GM12878 (cell line): ENCODE measurements at regions not wholly inside any gene's neighbourhood (a gene's known extent, or its start where the extent isn't known, plus 50 kb on each side); places are given as distances from the start of the nearest gene placed in this dataset.

Experiments
- ATAC-seq: fragments of 200-7000 bp; cut with Tn5 transposase; 3 replicates; pipeline ENCODE4 v1.9.1; 2020; ENCODE audit warnings: mild to moderate bottlenecking, moderate library complexity
- BruUV-seq: library from RNA; stranded (reverse); fragments of 400-500 nt; replicated peaks from 2 replicates; lab custom pipeline; 2021; lab: Mats Ljungman, UMichigan
- CTCF ChIA-PET: fragments of 300-600 bp; sonication (Branson Sonifier 250); formaldehyde crosslinking; extraction: SDS; loops from one replicate; lab custom pipeline; 2021; ENCODE audit warnings: inconsistent platforms; lab: Yijun Ruan, JAX
- POLR2A ChIA-PET: fragments of 350-600 bp; formaldehyde crosslinking; extraction: SDS; loops from one replicate; lab custom pipeline; 2021; ENCODE audit warnings: inconsistent platforms; lab: Charles Lee
- RAD21 ChIA-PET: fragments of 300-600 bp; sonication (Branson Sonifier 250); formaldehyde crosslinking; loops from one replicate; lab custom pipeline; 2023; ENCODE audit warnings: antibody characterized with exemption; ENCODE audit not compliant: unreplicated experiment; lab: Charles Lee
- SMC1A ChIA-PET: fragments of 300-600 bp; sonication (Branson Sonifier 250); formaldehyde crosslinking; loops from one replicate; lab custom pipeline; 2023; ENCODE audit not compliant: unreplicated experiment, uncharacterized antibody; lab: Charles Lee
- DNase-seq: peaks from one replicate; pipeline ENCODE4 v3.0.0-alpha.2; 2011; ENCODE audit warnings: low read depth, low spot score
- FAIRE-seq: peaks from 3 replicates; lab custom pipeline; 2011; peaks lifted over from hg19 to GRCh38; lab: Jason Lieb, UNC
- H2AFZ ChIP-seq: 2 replicates; pipeline ENCODE4 v1.6.0; 2011; ENCODE audit warnings: low read depth, low read length, control low read depth; ENCODE audit not compliant: control insufficient read depth
- H3K27ac ChIP-seq: 2 replicates; pipeline ENCODE4 v1.5.1; 2011; ENCODE audit warnings: control low read depth; ENCODE audit not compliant: control insufficient read depth, insufficient read depth
- H3K27me3 ChIP-seq, 2 experiments: replicated peaks in 1 of 2; 2 replicates each; pipeline versions ENCODE4 v1.6.0 to v1.6.1; 2011; ENCODE audit warnings: low read length in 1 of 2; ENCODE audit not compliant: control insufficient read depth in 2 of 2, insufficient read depth in 2 of 2
- H3K36me3 ChIP-seq, 2 experiments: 2 replicates each; pipeline ENCODE4 v1.5.1; 2011; ENCODE audit warnings: low read length in 1 of 2; ENCODE audit not compliant: control insufficient read depth in 2 of 2, insufficient read depth in 2 of 2
- H3K4me1 ChIP-seq: 2 replicates; pipeline ENCODE4 v1.6.1; 2011; ENCODE audit warnings: mild to moderate bottlenecking, low read length, moderate library complexity, mixed read lengths; ENCODE audit not compliant: control insufficient read depth, insufficient read depth
- H3K4me2 ChIP-seq: 2 replicates; pipeline ENCODE4 v1.6.0; 2011; ENCODE audit warnings: control low read depth; ENCODE audit not compliant: control insufficient read depth, insufficient read depth
- H3K4me3 ChIP-seq: fragments of 200-600 bp; sonication (generic); 2 replicates; pipeline ENCODE4 v1.5.1; 2016
- H3K79me2 ChIP-seq: 2 replicates; pipeline ENCODE4 v1.6.0; 2011; ENCODE audit warnings: low read length; ENCODE audit not compliant: control insufficient read depth, insufficient read depth
- H3K9ac ChIP-seq: 2 replicates; pipeline ENCODE4 v1.8.0; 2011; ENCODE audit warnings: low read length, control low read depth, mixed read lengths; ENCODE audit not compliant: control insufficient read depth, insufficient read depth
- H3K9me3 ChIP-seq: replicated peaks from 3 replicates; pipeline ENCODE4 v1.5.1; 2011; ENCODE audit warnings: mild to moderate bottlenecking, low read length; ENCODE audit not compliant: control insufficient read depth, insufficient read depth
- H4K20me1 ChIP-seq: 2 replicates; pipeline ENCODE4 v1.6.0; 2011; ENCODE audit not compliant: control insufficient read depth, insufficient read depth
- ASH2L ChIP-seq: fragments of 300-600, 200-600 bp; sonication (generic); IDR thresholded peaks from 2 replicates; pipeline ENCODE4 v1.6.1; 2017; ENCODE audit warnings: low read depth, mild to moderate bottlenecking, borderline replicate concordance
- ATF7 ChIP-seq: fragments of 450-650 bp; IDR thresholded peaks from 2 replicates; pipeline ENCODE4 v1.6.1; 2016; ENCODE audit warnings: low read depth, mild to moderate bottlenecking
- CBFB ChIP-seq: IDR thresholded peaks from 2 replicates; pipeline ENCODE4 v1.6.1; 2016; ENCODE audit warnings: antibody characterized with exemption, low read depth
- CHD2 ChIP-seq: IDR thresholded peaks from 2 replicates; pipeline ENCODE4 v1.6.1; 2011; ENCODE audit warnings: low read depth, low read length, improper control_type of control experiment, borderline replicate concordance
- HDAC6 ChIP-seq: fragments of 200-600 bp; sonication (generic); IDR thresholded peaks from one replicate; pipeline ENCODE4 v1.8.0; 2017; ENCODE audit warnings: antibody characterized with exemption; ENCODE audit not compliant: unreplicated experiment
- IKZF1 ChIP-seq: fragments of 450-650 bp; conservative IDR thresholded peaks from 2 replicates; pipeline ENCODE4 v1.6.1; 2017; ENCODE audit warnings: antibody characterized with exemption, mild to moderate bottlenecking
- KAT2A ChIP-seq: conservative IDR thresholded peaks from 2 replicates; pipeline ENCODE4 v1.6.1; 2011; ENCODE audit warnings: low read depth, low read length; ENCODE audit not compliant: control insufficient read depth
- KLF5 ChIP-seq: fragments of 450-650 bp; IDR thresholded peaks from 2 replicates; pipeline ENCODE4 v1.6.1; 2014; ENCODE audit warnings: mild to moderate bottlenecking; ENCODE audit not compliant: partially characterized antibody
- NFYA ChIP-seq: IDR thresholded peaks from 2 replicates; pipeline ENCODE4 v1.6.1; 2011; ENCODE audit warnings: low read depth, mild to moderate bottlenecking, low read length, improper control_type of control experiment, borderline replicate concordance
- NR2C1 ChIP-seq: fragments of 450-650 bp; IDR thresholded peaks from 2 replicates; pipeline ENCODE4 v1.6.1; 2017; ENCODE audit warnings: antibody characterized with exemption, mild to moderate bottlenecking, moderate library complexity
- RB1 ChIP-seq: fragments of 450-650 bp; formaldehyde crosslinking; IDR thresholded peaks from 2 replicates; pipeline ENCODE4 v1.6.1; 2017; ENCODE audit warnings: mild to moderate bottlenecking, borderline replicate concordance
- RCOR1 ChIP-seq: conservative IDR thresholded peaks from 2 replicates; pipeline ENCODE4 v1.6.1; 2012; ENCODE audit warnings: low read depth, low read length, improper control_type of control experiment
- SPI1 ChIP-seq: IDR thresholded peaks from 2 replicates; pipeline ENCODE4 v1.6.1; 2011; ENCODE audit warnings: low read depth, mild to moderate bottlenecking, low read length, moderate library complexity, borderline replicate concordance; ENCODE audit not compliant: insufficient read depth
- WGBS: methylation state at CpG from one replicate; pipeline ENCODE4 v1.1.6; 2016; ENCODE audit warnings: low lambda C conversion rate; ENCODE audit not compliant: insufficient replicate concordance, insufficient coverage; ENCODE audit errors: missing lambda C conversion rate; 5-methylcytosine and 5-hydroxymethylcytosine counted together
- in situ Hi-C: fragments of 300-500 bp; cut with MboI; formaldehyde crosslinking; loops from 9 replicates; pipeline ENCODE4 v1.14.3; 2018; ENCODE audit warnings: mixed read lengths
- intact Hi-C: fragments of 100-400 bp; cut with micrococcal nuclease; formaldehyde crosslinking; loops from one replicate; pipeline ENCODE4 v1.14.2; 2022; ENCODE audit not compliant: unreplicated experiment
- TF ChIP-seq, protein P1 (sequence below): fragments of 450-650 bp; IDR thresholded peaks from 2 replicates; pipeline ENCODE4 v1.6.1; 2017; ENCODE audit warnings: antibody characterized with exemption, mild to moderate bottlenecking, moderate library complexity
- TF ChIP-seq, protein P2 (sequence below): fragments of 150-350 bp; IDR thresholded peaks from 2 replicates; pipeline ENCODE4 v1.6.1; 2016; ENCODE audit warnings: low read depth, low read length

DNA sequence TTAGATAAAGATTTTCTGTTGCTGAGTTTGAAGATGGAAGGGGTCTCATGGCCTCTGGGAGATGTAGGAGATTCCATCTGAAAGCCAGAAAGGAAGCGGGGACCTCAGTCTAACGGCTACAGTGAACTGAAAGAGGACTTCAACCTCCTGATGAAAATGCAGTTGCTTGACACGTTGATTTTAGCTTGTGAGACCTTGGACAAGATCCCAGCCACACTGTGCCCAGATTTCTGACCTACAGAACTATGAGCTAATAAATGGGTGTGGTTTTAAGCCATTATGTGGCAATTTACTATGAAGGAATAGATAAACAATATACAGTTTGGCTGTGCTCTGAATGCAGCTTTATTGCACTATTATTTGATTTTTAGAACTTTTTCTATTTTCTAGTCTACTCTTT lies 342.3 kb upstream of the SEMA3D start:
- DNase-seq (no peak), FAIRE-seq (no peak), ATAC-seq (no peak)
- H3K4me2 ChIP-seq: no peak overlapping the region
- H3K27ac ChIP-seq: no peak overlapping the region
- intact Hi-C loops (no loop called here), in situ Hi-C loops (no loop called here)
- no peaks in the 10 kb centered on the region for H3K27me3 ChIP-seq
- no peak for TF ChIP-seq ASH2L
- TF ChIP-seq KAT2A: no peak
- no peak for TF ChIP-seq RCOR1
- TF ChIP-seq CHD2: no peak
- no peak for TF ChIP-seq HDAC6
- TF ChIP-seq IKZF1: no peak
- no peak for TF ChIP-seq NR2C1
- TF ChIP-seq, protein P1, sequence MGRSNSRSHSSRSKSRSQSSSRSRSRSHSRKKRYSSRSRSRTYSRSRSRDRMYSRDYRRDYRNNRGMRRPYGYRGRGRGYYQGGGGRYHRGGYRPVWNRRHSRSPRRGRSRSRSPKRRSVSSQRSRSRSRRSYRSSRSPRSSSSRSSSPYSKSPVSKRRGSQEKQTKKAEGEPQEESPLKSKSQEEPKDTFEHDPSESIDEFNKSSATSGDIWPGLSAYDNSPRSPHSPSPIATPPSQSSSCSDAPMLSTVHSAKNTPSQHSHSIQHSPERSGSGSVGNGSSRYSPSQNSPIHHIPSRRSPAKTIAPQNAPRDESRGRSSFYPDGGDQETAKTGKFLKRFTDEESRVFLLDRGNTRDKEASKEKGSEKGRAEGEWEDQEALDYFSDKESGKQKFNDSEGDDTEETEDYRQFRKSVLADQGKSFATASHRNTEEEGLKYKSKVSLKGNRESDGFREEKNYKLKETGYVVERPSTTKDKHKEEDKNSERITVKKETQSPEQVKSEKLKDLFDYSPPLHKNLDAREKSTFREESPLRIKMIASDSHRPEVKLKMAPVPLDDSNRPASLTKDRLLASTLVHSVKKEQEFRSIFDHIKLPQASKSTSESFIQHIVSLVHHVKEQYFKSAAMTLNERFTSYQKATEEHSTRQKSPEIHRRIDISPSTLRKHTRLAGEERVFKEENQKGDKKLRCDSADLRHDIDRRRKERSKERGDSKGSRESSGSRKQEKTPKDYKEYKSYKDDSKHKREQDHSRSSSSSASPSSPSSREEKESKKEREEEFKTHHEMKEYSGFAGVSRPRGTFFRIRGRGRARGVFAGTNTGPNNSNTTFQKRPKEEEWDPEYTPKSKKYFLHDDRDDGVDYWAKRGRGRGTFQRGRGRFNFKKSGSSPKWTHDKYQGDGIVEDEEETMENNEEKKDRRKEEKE: no peak
- TF ChIP-seq ATF7: no peak
- TF ChIP-seq CBFB: no peak
- no peak for TF ChIP-seq NFYA
- no peak for TF ChIP-seq SPI1
- TF ChIP-seq KLF5: no peak
- TF ChIP-seq, protein P2, sequence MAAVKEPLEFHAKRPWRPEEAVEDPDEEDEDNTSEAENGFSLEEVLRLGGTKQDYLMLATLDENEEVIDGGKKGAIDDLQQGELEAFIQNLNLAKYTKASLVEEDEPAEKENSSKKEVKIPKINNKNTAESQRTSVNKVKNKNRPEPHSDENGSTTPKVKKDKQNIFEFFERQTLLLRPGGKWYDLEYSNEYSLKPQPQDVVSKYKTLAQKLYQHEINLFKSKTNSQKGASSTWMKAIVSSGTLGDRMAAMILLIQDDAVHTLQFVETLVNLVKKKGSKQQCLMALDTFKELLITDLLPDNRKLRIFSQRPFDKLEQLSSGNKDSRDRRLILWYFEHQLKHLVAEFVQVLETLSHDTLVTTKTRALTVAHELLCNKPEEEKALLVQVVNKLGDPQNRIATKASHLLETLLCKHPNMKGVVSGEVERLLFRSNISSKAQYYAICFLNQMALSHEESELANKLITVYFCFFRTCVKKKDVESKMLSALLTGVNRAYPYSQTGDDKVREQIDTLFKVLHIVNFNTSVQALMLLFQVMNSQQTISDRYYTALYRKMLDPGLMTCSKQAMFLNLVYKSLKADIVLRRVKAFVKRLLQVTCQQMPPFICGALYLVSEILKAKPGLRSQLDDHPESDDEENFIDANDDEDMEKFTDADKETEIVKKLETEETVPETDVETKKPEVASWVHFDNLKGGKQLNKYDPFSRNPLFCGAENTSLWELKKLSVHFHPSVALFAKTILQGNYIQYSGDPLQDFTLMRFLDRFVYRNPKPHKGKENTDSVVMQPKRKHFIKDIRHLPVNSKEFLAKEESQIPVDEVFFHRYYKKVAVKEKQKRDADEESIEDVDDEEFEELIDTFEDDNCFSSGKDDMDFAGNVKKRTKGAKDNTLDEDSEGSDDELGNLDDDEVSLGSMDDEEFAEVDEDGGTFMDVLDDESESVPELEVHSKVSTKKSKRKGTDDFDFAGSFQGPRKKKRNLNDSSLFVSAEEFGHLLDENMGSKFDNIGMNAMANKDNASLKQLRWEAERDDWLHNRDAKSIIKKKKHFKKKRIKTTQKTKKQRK: no peak
- no peak for TF ChIP-seq RB1
- H3K36me3 ChIP-seq: no peaks in the 10 kb centered on the region
- H2AFZ ChIP-seq: no peak overlapping the region
- CTCF ChIA-PET: interaction anchor here (0.8 kb wide), 1 partner anchor 24 kb away, joined by 4 read pairs; no protein-coding TSS in a partner anchor
- POLR2A ChIA-PET: no interaction called here
- no peaks in the 10 kb centered on the region for H3K79me2 ChIP-seq
- no TSS peak for BruUV-seq
- H3K9ac ChIP-seq: no peak overlapping the region
- RAD21 ChIA-PET: no interaction called here
- WGBS: 29% methylated on average over 3 of the region's 3 CpGs
- H3K4me3 ChIP-seq: no peak overlapping the region
- SMC1A ChIA-PET: interaction anchor here (1.3 kb wide), 1 partner anchor 24 kb away, joined by 3 read pairs; no protein-coding TSS in a partner anchor
- no peaks in the 10 kb centered on the region for H4K20me1 ChIP-seq
- no peaks in the 10 kb centered on the region for H3K9me3 ChIP-seq
- H3K4me1 ChIP-seq: no peaks in the 10 kb centered on the region
